ENCODE measurements at regions not wholly inside any gene's neighbourhood (a gene's known extent, or its start where the extent isn't known, plus 50 kb on each side); places are given as distances from the start of the nearest gene placed in this dataset.

DNA sequence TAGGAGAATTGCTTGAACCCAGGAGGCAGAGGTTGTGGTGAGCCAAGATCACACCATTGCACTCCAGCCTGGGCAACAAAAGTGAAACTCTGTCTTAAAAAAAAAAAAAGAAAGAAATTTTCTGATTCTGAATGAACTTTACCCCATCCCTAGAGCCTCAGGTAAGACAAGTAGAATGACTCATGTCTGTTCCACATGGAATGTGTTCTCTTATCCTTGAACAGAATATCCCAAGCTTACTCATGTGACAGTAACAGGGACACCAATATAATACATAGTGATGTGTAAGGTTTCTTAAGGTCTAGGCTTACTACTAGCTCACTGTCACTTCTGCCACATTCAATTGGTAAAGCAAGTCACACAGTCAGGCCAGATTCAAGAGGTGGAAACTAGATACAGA, 219.6 kb upstream of the BTBD3 start:
- Mint-ChIP-seq H3K36me3 (peaks cover 6% of the 10 kb centered on the region), H3K9me3 (peaks cover 19% of the 10 kb centered on the region), H3K27ac (no peak overlapping the region), H3K4me1 (peaks cover 8% of the 10 kb centered on the region; the same call in 1 of the 2 replicates), H3K4me3 (no peak overlapping the region), H3K27me3 (ENCODE audit: low read depth) (no peaks in the 10 kb centered on the region; the same call in 1 of the 2 replicates)
- ATAC-seq (no peak), DNase-seq (ENCODE audit: low spot score) (no peak)
- POLR2A ChIA-PET, result no interaction called here
- no peak for TF ChIP-seq NR2C2 (CRISPR knock-in tag; IDR thresholded peaks at IDR 0.05)
- CTCF ChIA-PET, result no interaction called here

DNA sequence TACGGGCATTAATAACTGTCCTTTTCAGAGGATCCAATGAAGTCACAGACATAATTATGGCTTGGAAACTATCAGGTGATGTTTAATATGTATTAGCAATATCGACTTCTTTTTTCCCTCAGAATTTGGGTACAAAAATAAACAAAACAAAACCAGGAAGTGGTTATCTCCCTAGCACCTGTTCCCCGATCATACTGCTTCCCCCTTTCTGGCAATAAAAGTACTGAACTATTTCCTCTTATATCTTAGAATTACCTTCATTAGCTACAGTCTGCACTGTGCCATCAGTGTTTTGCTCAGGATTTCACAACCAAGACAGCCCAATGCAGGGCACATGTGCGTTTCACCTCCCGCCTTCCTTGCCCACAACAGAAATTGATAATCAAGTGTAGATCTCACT, 216.9 kb upstream of the BTBD3 start:
- ChIA-PET CTCF (interaction anchor here (1.7 to 2.9 kb wide), 2 partner anchors 16 to 24 kb away, joined by 10 to 14 read pairs; no protein-coding TSS in a partner anchor), POLR2A (no interaction called here)
- TF ChIP-seq ZNF219 (CRISPR knock-in tag; IDR thresholded peaks at IDR 0.05; ENCODE audit: borderline replicate concordance), result no peak
- TF ChIP-seq, protein P1, sequence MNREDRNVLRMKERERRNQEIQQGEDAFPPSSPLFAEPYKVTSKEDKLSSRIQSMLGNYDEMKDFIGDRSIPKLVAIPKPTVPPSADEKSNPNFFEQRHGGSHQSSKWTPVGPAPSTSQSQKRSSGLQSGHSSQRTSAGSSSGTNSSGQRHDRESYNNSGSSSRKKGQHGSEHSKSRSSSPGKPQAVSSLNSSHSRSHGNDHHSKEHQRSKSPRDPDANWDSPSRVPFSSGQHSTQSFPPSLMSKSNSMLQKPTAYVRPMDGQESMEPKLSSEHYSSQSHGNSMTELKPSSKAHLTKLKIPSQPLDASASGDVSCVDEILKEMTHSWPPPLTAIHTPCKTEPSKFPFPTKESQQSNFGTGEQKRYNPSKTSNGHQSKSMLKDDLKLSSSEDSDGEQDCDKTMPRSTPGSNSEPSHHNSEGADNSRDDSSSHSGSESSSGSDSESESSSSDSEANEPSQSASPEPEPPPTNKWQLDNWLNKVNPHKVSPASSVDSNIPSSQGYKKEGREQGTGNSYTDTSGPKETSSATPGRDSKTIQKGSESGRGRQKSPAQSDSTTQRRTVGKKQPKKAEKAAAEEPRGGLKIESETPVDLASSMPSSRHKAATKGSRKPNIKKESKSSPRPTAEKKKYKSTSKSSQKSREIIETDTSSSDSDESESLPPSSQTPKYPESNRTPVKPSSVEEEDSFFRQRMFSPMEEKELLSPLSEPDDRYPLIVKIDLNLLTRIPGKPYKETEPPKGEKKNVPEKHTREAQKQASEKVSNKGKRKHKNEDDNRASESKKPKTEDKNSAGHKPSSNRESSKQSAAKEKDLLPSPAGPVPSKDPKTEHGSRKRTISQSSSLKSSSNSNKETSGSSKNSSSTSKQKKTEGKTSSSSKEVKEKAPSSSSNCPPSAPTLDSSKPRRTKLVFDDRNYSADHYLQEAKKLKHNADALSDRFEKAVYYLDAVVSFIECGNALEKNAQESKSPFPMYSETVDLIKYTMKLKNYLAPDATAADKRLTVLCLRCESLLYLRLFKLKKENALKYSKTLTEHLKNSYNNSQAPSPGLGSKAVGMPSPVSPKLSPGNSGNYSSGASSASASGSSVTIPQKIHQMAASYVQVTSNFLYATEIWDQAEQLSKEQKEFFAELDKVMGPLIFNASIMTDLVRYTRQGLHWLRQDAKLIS (CRISPR knock-in tag; IDR thresholded peaks at IDR 0.05; ENCODE audit: borderline replicate concordance), result no peak
- ATAC-seq (no peak), DNase-seq (ENCODE audit: low spot score) (no peak)
- H3K4me3 Mint-ChIP-seq, result no peak overlapping the region
- peaks cover 9% of the 10 kb centered on the region for H3K36me3 Mint-ChIP-seq
- no peak overlapping the region for H3K27ac Mint-ChIP-seq
- no peaks in the 10 kb centered on the region; the same call in 1 of the 2 replicates for H3K27me3 Mint-ChIP-seq (ENCODE audit: low read depth)
- no peaks in the 10 kb centered on the region for H3K4me1 Mint-ChIP-seq
- H3K9me3 Mint-ChIP-seq, result peaks cover 24% of the 10 kb centered on the region

DNA sequence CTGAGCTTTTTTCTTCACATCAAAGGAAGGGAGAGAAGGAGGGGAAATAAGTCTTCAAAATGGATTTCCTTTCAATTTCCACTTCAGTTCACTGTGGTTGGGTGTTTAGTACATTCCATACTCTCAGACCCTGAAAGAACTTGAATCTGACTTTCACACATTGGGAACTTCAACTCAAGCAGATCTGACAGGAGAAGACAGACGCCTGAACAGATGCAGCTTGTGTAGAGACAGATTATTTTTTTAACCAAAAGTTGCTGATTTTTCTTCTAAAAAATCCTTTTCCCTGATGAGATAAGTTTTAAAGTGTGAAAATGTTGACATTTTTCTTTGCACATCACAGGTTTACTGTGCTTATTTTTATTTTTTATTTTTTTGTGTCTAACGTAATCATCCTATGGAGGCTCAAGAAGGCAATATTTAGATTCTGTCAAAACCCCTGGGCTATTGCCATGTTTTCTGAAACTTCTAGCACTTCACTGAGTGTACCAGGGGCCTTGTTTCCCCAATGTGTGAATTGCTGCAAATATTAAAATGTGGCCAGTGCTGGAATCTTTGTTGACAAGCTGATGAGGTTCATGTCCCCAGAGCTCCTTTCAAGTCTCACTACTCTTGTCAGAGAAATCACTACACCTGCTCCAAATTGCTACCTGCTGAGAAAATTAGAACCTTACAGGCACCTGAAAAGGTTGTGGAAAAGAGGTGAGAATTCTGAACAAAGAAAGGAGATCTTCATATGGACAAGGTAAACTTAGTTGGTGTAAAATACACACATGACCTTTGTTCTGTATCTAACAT, 214.8 kb upstream of the BTBD3 start:
- Mint-ChIP-seq H3K27ac (no peak overlapping the region), H3K9me3 (peaks cover 18% of the 10 kb centered on the region), H3K4me1 (no peaks in the 10 kb centered on the region), H3K36me3 (peaks cover 3% of the 10 kb centered on the region; the same call in 1 of the 2 replicates), H3K4me3 (no peak overlapping the region), H3K27me3 (ENCODE audit: low read depth) (no peaks in the 10 kb centered on the region; the same call in 1 of the 2 replicates)
- ChIA-PET POLR2A (no interaction called here), CTCF (interaction anchor here (1.7 to 2.9 kb wide), 2 partner anchors 14 to 26 kb away, joined by 10 to 14 read pairs; no protein-coding TSS in a partner anchor)
- DNase-seq (ENCODE audit: low spot score) (no peak), ATAC-seq (no peak)
- no peak for TF ChIP-seq ELF4 (CRISPR knock-in tag; IDR thresholded peaks at IDR 0.05; ENCODE audit: low read depth)
- TF ChIP-seq, protein P2, sequence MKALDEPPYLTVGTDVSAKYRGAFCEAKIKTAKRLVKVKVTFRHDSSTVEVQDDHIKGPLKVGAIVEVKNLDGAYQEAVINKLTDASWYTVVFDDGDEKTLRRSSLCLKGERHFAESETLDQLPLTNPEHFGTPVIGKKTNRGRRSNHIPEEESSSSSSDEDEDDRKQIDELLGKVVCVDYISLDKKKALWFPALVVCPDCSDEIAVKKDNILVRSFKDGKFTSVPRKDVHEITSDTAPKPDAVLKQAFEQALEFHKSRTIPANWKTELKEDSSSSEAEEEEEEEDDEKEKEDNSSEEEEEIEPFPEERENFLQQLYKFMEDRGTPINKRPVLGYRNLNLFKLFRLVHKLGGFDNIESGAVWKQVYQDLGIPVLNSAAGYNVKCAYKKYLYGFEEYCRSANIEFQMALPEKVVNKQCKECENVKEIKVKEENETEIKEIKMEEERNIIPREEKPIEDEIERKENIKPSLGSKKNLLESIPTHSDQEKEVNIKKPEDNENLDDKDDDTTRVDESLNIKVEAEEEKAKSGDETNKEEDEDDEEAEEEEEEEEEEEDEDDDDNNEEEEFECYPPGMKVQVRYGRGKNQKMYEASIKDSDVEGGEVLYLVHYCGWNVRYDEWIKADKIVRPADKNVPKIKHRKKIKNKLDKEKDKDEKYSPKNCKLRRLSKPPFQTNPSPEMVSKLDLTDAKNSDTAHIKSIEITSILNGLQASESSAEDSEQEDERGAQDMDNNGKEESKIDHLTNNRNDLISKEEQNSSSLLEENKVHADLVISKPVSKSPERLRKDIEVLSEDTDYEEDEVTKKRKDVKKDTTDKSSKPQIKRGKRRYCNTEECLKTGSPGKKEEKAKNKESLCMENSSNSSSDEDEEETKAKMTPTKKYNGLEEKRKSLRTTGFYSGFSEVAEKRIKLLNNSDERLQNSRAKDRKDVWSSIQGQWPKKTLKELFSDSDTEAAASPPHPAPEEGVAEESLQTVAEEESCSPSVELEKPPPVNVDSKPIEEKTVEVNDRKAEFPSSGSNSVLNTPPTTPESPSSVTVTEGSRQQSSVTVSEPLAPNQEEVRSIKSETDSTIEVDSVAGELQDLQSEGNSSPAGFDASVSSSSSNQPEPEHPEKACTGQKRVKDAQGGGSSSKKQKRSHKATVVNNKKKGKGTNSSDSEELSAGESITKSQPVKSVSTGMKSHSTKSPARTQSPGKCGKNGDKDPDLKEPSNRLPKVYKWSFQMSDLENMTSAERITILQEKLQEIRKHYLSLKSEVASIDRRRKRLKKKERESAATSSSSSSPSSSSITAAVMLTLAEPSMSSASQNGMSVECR (CRISPR knock-in tag; IDR thresholded peaks at IDR 0.05; ENCODE audit: borderline replicate concordance), result no peak
- TF ChIP-seq, protein P3, sequence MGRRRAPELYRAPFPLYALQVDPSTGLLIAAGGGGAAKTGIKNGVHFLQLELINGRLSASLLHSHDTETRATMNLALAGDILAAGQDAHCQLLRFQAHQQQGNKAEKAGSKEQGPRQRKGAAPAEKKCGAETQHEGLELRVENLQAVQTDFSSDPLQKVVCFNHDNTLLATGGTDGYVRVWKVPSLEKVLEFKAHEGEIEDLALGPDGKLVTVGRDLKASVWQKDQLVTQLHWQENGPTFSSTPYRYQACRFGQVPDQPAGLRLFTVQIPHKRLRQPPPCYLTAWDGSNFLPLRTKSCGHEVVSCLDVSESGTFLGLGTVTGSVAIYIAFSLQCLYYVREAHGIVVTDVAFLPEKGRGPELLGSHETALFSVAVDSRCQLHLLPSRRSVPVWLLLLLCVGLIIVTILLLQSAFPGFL (CRISPR knock-in tag; IDR thresholded peaks at IDR 0.05; ENCODE audit: borderline replicate concordance), result no peak
- TF ChIP-seq, protein P4, sequence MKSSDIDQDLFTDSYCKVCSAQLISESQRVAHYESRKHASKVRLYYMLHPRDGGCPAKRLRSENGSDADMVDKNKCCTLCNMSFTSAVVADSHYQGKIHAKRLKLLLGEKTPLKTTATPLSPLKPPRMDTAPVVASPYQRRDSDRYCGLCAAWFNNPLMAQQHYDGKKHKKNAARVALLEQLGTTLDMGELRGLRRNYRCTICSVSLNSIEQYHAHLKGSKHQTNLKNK (CRISPR knock-in tag; IDR thresholded peaks at IDR 0.05), result no peak
